Amniotic stem cell (primary cell): ENCODE measurements at regions not wholly inside any gene's neighbourhood (a gene's known extent, or its start where the extent isn't known, plus 50 kb on each side); places are given as distances from the start of the nearest gene placed in this dataset.
"Not testable (repeated sequence)": the region's sequence is repeated elsewhere in the genome, so short reads cannot be mapped to it uniquely, and the experiment has no call there.

Source experiments
- DNase-seq: peaks from one replicate; lab custom pipeline; 2025; lab: John Stamatoyannopoulos, UW

GRCh38 chr6:48401016-48401415 lies 290.0 kb upstream of the PTCHD4 start:
- DNase-seq: no peak

DNA sequence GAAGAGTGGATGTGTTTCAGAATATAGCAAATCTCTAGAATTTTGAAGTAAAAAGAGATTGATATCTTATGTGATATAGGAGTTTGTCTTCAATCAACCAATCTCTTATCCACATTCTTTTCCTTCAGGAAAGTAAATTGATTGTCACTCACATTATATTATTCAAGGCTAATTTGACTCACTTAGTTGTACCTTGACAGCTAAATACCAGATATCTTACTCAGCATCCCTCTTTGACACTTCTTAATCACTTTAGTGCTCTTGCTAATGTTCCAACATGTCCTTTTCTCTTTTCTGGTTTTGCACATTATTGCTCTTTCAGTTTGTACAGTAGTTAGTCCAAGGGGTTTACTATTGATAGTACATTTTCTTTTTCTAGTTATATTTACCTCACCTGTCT lies 286.9 kb upstream of the PTCHD4 start:
- no peak for DNase-seq

GRCh38 chr6:48389146-48390043 lies 278.4 kb upstream of the PTCHD4 start:
- DNase-seq: no peak

- DNase-seq: no peak
Observed at GRCh38 chr6:48388044-48388443, 277.0 kb upstream of the PTCHD4 start.

DNA sequence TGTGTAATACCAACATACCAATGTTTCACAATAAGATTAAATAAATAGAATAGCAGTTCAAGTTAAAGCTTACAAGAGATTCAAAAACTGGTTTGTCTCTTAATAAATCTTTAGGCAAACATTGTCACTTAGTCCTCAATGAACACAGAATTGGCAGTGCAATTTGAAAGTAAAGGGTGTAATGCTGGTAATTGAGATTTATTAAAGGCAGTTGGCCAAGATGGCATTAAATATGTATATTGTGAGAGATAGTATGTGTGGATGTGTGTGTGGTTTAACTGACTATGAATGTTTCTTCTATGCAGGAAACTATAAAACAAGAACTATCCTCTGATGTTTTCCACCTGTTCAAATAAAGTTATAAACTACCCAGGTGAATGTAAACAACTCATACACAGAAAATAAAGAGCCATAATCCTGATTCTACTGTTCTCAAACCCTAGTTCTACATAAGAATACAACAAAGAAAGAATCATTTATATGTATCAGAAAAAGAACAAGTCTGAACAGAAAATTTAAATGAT lies 267.9 kb upstream of the PTCHD4 start:
- no peak for DNase-seq

- no peak for DNase-seq
Observed at GRCh38 chr6:48377115-48377514, 266.1 kb upstream of the PTCHD4 start.

DNA sequence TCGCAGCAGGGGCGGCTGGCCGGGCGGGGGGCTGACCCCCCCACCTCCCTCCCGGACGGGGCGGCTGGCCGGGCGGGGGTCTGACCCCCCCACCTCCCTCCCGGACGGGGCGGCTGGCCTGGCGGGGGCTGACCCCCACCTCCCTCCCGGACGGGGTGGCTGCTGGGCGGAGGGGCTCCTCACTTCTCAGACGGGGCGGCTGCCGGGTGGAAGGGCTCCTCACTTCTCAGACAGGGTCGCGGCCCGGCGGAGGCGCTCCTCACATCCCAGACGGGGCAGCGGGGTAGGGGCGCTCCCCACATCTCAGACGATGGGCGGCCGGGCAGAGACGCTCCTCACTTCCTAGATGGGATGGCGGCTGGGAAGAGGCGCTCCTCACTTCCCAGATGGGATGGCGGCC lies 260.2 kb upstream of the PTCHD4 start:
- not testable (repeated sequence) for DNase-seq

DNA sequence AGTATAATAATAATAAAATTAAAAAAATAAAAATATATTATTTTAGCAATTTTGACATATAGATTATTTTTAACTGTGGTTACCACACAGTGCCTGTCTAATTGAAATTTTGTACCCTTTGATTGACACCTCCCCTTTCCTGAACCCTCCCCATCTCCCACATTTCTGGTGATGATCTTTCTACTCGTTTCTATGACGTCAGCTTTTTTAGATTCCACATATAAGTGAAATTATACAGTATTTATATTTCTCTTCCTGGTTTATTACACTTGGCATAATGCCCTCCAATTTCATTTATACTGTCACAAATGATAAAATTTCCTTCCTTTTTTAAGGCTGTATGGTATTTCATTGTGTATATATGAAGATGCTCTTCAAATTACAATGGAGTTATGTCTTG lies 258.1 kb upstream of the PTCHD4 start:
- DNase-seq: no peak

DNA sequence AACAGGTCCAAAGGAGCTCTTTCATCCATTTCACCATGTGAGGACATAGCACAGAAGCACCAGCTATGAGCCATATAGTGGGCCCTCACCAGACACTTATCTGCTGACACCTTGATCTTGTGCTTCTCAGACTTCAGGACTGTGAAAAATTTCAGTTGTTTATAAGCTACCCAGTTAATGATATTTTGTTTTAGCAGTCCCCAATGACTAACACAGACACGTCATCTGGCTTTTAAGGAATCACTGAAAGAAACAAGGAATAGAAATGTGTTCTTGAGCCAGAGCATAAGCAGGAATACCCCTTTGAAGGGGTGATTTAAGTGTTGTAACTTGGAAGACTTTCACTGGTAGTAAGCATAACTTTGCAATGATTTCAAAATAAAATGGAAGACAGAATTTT lies 214.7 kb upstream of the PTCHD4 start:
- no peak for DNase-seq

DNA sequence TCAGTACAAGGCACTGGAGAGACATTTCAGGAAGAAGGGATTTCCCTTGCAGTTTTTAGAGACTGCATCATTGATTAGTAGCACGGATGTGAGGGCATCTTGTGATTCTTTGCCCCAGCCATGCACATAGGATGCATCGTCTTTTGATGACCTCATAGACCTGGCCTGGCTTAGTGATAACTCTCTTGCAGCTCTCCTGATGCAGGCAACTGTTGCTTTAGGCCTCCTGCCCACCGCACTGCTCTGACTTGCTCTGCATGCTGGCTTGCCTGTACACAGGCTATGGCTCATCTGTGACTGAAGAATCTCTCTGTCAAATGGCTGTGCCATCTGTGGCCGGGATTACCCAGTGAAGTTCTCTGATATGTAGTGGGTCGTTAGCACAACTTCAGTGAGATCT lies 207.7 kb upstream of the PTCHD4 start:
- no peak for DNase-seq

DNA sequence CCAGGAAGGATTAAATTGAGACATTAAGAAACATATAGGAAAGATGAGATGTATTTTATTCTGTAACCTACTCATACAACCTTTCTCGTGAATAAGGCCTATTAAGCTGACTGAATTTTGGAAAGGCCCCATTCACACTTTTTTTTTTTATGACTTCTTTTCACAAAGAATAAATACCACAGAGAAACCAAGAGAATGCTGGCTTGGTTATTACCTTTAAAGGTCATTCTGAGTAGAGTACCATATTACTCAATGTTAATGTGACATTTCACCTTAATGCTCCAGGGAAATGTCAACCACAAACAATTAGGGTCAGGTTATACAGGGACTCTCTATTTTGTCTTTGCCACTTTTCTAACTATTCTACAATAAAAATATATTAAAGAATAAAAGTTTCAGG lies 204.9 kb upstream of the PTCHD4 start:
- DNase-seq: no peak

- no peak for DNase-seq
Observed at GRCh38 chr6:48315051-48315719, 204.2 kb upstream of the PTCHD4 start.

DNA sequence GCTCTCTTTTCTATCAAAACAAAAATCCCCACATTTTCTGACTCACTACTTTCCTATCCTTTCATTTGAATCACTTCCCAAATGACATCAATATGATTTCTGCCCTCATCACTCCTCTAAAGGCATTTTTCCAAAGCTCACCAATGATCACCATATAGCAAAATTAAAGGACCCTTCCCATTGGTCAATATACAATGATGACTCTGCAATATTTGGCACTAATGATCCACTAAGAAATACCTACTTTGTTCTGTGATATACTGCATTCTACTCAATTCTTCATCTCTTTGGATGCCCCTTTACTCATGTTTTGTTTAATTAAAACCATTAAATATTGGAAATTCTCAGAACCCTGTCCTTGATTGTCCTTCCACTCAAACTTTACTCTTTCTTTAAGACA lies 200.3 kb upstream of the PTCHD4 start:
- DNase-seq: no peak

DNA sequence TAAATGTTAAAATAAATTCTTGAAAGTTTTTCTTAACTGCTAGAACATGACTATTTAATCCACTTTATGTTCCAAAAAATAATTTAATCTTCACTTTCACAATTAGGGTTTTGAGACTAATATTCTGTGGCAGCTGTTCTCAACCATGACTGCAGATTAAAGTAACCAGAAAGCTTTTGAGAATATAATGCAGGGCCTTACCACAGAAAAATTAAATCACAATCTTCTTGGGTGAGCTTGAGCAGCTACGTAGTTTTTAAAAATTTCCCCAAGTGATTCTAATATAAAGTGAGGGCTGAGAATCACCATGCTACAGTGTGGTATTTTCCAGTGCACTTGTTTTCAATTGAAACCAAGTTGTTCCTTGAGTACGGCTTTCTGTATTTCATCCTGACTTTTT lies 196.6 kb upstream of the PTCHD4 start:
- DNase-seq: no peak

GRCh38 chr6:48290595-48290994 lies 179.6 kb upstream of the PTCHD4 start:
- DNase-seq: no peak

- DNase-seq: no peak
Observed at GRCh38 chr6:48289841-48290240, 178.8 kb upstream of the PTCHD4 start.

GRCh38 chr6:48281217-48281616 lies 170.2 kb upstream of the PTCHD4 start:
- DNase-seq: no peak

- no peak for DNase-seq
Observed at GRCh38 chr6:48280035-48280620, 169.1 kb upstream of the PTCHD4 start.

DNA sequence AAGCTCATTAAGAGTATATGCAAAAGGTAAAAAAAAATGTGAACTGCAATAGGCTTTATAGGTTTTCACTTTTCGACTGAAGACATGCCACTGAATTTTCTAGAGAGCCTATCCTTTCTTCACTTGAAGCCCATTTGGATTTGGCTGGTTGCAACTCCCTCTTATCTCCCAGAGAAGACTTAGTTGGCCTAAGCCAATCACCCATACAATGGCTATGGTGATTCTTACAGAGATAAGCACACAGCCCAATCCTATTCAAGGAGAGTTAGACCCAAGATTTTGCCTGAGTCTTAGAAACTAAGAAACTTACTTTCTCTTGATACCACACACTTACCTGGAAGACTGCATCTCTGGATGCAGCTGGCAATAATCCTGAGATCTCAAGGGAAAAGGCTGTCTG lies 167.3 kb upstream of the PTCHD4 start:
- no peak for DNase-seq

DNA sequence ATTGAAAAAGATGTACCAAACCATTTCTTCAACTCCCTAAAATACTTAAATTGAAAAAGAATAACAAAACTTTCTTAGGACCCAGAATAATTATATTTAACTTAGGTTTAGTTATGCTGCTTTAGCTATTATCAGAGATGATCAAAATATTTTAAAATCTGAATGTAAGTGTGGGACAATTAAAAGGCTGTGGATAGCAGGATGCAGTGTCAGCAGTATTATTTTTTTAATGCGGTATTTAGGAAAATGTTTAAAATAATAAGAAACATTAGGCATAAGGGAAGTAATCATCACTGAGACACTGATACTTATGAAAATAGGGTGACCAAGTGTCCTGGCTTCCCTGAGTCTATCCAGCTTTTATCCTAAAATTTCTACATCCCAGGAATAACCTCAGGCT lies 161.5 kb upstream of the PTCHD4 start:
- DNase-seq: no peak

- no peak for DNase-seq
Observed at GRCh38 chr6:48255094-48255493, 144.1 kb upstream of the PTCHD4 start.

DNA sequence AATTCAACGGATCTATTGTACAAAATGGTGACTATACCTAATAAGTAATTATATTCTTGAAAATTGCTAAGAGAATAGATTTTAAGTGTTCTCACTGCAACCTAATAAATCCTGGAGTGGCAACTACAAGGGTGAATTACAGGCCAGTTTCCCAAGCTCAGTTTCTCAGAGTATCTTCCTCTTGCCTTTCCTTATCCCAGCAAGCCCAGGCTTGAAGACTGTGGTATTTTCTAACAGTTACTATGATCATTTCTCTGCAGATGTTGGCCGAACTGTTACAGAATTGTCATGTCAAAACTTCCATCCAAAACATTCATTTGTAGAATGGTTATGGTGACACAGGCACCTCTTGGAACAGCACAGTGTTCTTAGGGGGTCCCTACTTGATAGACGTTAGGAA lies 138.1 kb upstream of the PTCHD4 start:
- DNase-seq: no peak

GRCh38 chr6:48243071-48243470 lies 132.1 kb upstream of the PTCHD4 start:
- DNase-seq: no peak
